T-cell (primary cell): ENCODE measurements at regions not wholly inside any gene's neighbourhood (a gene's known extent, or its start where the extent isn't known, plus 50 kb on each side); places are given as distances from the start of the nearest gene placed in this dataset.
"Not testable (repeated sequence)": the region's sequence is repeated elsewhere in the genome, so short reads cannot be mapped to it uniquely, and the experiment has no call there.

ENCODE experiments used
- ATAC-seq, 4 experiments: fragments of 200-7000 bp in 3 of 4; fragments of 150-1000 bp in 1 of 4; cut with Tn5 transposase; replicated peaks in 1 of 4; 1 replicate in 3 of 4; 2 replicates in 1 of 4; pipeline ENCODE4 v1.10.0; 2021; ENCODE audit warnings: moderate library complexity in 3 of 4, mild to moderate bottlenecking in 2 of 4, moderate number of reproducible peaks in 1 of 4
- CTCF ChIA-PET, 2 donors: fragments of 300-600 bp; sonication (Branson Sonifier 250); formaldehyde crosslinking; loops; one replicate each; lab custom pipeline; 2022; ENCODE audit warnings: antibody characterized with exemption in 2 of 2; lab: Charles Lee
- POLR2A ChIA-PET, 2 donors: fragments of 300-600 bp; sonication (Branson Sonifier 250); formaldehyde crosslinking; loops; one replicate each; lab custom pipeline; 2022; ENCODE audit warnings: antibody characterized with exemption in 2 of 2; lab: Charles Lee
- DNase-seq, 35 experiments: peaks; one replicate each; pipeline versions ENCODE4 v3.0.0 to v3.0.0-alpha.2; 2013 to 2023
- H3K27ac ChIP-seq: one replicate; pipeline ENCODE4 v1.5.1; 2013; ENCODE audit warnings: low read length
- H3K27me3 ChIP-seq, 2 experiments: replicated peaks in 1 of 2; 1 replicate in 1 of 2; 2 replicates in 1 of 2; pipeline versions ENCODE4 v1.6.1 to v1.7.0; 2013; ENCODE audit warnings: low read length in 1 of 2, mixed read lengths in 1 of 2; ENCODE audit not compliant: control insufficient read depth in 2 of 2, insufficient read depth in 2 of 2; ENCODE audit errors: extremely low read depth in 1 of 2
- H3K36me3 ChIP-seq, 2 donors: 1 replicate in 1 of 2; 2 replicates in 1 of 2; pipeline versions ENCODE4 v1.6.1 to v1.7.0; 2013; ENCODE audit warnings: low read length in 1 of 2; ENCODE audit not compliant: control insufficient read depth in 2 of 2, insufficient read depth in 1 of 2; ENCODE audit errors: extremely low read depth in 1 of 2
- H3K4me1 ChIP-seq, 2 experiments: 1 replicate in 1 of 2; 2 replicates in 1 of 2; pipeline versions ENCODE4 v1.6.1 to v1.7.0; 2013; ENCODE audit warnings: low read length in 2 of 2, mixed read lengths in 1 of 2; ENCODE audit not compliant: insufficient read depth in 2 of 2, control insufficient read depth in 1 of 2; ENCODE audit errors: extremely low read depth in 1 of 2
- H3K4me3 ChIP-seq, 2 donors: 1 replicate in 1 of 2; 2 replicates in 1 of 2; pipeline versions ENCODE4 v1.5.1 to v1.7.0; 2013; ENCODE audit warnings: mild to moderate bottlenecking in 2 of 2, low read length in 1 of 2, moderate library complexity in 1 of 2; ENCODE audit not compliant: control insufficient read depth in 1 of 2; ENCODE audit errors: extremely low read depth in 1 of 2
- H3K9me3 ChIP-seq: 2 replicates; pipeline ENCODE4 v1.7.0; 2013
- H3K27ac Mint-ChIP-seq, 2 donors: one replicate each; pipeline ENCODE4 v1.8.0; 2020 to 2021; ENCODE audit warnings: mild to moderate bottlenecking in 2 of 2, mixed read lengths in 2 of 2
- H3K27me3 Mint-ChIP-seq, 2 donors: one replicate each; pipeline ENCODE4 v1.8.0; 2021 to 2022; ENCODE audit warnings: mixed read lengths in 2 of 2
- H3K36me3 Mint-ChIP-seq: one replicate; pipeline ENCODE4 v1.8.0; 2021; ENCODE audit warnings: mixed read lengths
- H3K4me1 Mint-ChIP-seq, 3 donors: one replicate each; pipeline ENCODE4 v1.8.0; 2020 to 2022; ENCODE audit warnings: mixed read lengths in 3 of 3, mild to moderate bottlenecking in 1 of 3
- H3K4me3 Mint-ChIP-seq, 3 donors: one replicate each; pipeline ENCODE4 v1.8.0; 2020 to 2022; ENCODE audit warnings: mild to moderate bottlenecking in 3 of 3, mixed read lengths in 3 of 3, moderate library complexity in 3 of 3
- H3K9me3 Mint-ChIP-seq, 3 donors: one replicate each; pipeline ENCODE4 v1.8.0; 2020 to 2022; ENCODE audit warnings: mixed read lengths in 3 of 3
- WGBS: methylation state at CpG from one replicate; pipeline ENCODE4 v1.1.5; 2013; ENCODE audit warnings: missing lambda C conversion rate; ENCODE audit not compliant: insufficient coverage; 5-methylcytosine and 5-hydroxymethylcytosine counted together

DNA sequence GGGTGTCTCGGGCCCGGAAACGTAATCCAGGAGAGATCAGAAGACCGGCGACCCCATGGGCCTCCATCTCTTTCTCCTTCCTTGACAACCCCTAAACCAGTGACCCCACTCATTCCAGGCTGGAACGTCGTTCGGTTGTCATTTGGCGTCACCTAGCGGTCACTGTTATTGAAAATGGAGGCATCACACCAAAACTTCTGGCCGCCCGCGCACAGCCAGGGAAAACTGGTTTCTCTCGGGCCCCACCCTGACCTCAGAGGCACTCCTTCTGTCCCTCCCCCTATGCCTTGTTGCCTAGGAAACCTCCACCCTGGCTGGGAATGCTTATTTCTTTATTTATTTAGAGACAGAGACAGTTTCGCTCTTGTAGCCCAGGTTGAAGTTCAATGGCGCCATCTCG lies 2327.3 kb upstream of the TPTE start:
- H3K4me1 Mint-ChIP-seq, H3K9me3 ChIP-seq, DNase-seq, CTCF ChIA-PET, H3K27me3 ChIP-seq, H3K9me3 Mint-ChIP-seq, H3K4me1 ChIP-seq, POLR2A ChIA-PET, H3K36me3 ChIP-seq, H3K4me3 Mint-ChIP-seq, H3K27ac ChIP-seq, H3K27me3 Mint-ChIP-seq, H3K36me3 Mint-ChIP-seq, H3K27ac Mint-ChIP-seq, H3K4me3 ChIP-seq: not testable (repeated sequence)
- no CpG with 5 or more reads among the region's 17 CpGs for WGBS
- peak; percentile 50 to 74 (median 58) for ATAC-seq

DNA sequence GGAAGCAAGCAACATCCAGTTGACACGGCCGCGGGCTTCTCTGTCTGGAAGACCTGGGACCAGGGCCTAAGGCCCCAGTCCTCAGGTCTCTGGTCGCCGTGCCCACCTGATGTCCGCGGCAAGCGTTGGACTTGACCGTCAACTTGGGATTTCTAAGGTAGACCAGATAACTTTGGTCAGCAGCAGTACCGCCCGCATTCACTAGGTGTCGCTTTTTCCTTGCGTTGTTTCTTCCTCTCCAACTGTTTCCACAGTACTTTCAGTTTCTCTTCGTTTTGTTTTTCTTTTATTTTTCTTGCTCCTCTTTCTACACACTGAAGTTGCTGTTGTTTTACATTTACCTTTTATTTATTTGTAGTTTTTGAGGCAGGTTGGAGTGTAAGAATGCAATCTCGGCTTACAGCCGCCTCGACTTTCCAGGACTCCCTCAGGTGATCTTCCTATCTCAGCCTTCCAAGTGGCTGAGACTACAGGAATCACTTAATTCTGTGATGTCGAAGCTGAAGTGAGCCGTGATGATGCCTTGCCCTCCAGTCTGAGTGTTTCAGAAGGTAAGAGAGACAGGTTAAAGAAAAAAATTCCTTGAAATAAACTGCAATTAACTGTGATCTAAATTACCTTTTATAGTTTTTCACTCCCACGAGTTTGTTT lies 2323.9 kb upstream of the TPTE start:
- H3K36me3 Mint-ChIP-seq, CTCF ChIA-PET: not testable (repeated sequence)

DNA sequence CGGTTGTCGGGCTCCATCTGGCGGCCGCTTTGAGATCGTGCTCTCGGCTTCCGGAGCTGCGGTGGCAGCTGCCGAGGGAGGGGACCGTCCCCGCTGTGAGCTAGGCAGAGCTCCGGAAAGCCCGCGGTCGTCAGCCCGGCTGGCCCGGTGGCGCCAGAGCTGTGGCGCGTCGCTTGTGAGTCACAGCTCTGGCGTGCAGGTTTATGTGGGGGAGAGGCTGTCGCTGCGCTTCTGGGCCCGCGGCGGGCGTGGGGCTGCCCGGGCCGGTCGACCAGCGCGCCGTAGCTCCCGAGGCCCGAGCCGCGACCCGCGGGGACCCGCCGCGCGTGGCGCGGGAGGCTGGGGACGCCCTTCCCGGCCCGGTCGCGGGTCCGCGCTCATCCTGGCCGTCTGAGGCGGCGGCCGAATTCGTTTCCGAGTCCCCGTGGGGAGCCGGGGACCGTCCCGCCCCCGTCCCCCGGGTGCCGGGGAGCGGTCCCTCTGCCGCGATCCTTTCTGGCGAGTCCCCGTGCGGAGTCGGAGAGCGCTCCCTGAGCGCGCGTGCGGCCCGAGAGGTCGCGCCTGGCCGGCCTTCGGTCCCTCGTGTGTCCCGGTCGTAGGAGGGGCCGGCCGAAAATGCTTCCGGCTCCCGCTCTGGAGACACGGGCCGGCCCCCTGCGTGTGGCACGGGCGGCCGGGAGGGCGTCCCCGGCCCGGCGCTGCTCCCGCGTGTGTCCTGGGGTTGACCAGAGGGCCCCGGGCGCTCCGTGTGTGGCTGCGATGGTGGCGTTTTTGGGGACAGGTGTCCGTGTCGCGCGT lies 2316.1 kb upstream of the TPTE start:
- H3K9me3 ChIP-seq, H3K4me1 Mint-ChIP-seq, H3K36me3 Mint-ChIP-seq, DNase-seq, CTCF ChIA-PET, H3K27me3 Mint-ChIP-seq, H3K4me1 ChIP-seq, POLR2A ChIA-PET, H3K36me3 ChIP-seq, H3K4me3 ChIP-seq, H3K27ac Mint-ChIP-seq, H3K27ac ChIP-seq, H3K4me3 Mint-ChIP-seq, H3K9me3 Mint-ChIP-seq, H3K27me3 ChIP-seq: not testable (repeated sequence)
- no CpG with 5 or more reads among the region's 111 CpGs for WGBS
- ATAC-seq = peak; percentile 97 to 98 (median 98)

More for the DNA sequence above, 2323.9 kb upstream of the TPTE start:
- no CpG with 5 or more reads among the region's 20 CpGs for WGBS
- H3K36me3 ChIP-seq, H3K27me3 ChIP-seq, H3K4me3 Mint-ChIP-seq, POLR2A ChIA-PET, H3K9me3 ChIP-seq, H3K27ac ChIP-seq, H3K4me1 ChIP-seq, H3K27me3 Mint-ChIP-seq, H3K4me3 ChIP-seq, DNase-seq, H3K27ac Mint-ChIP-seq, H3K4me1 Mint-ChIP-seq, H3K9me3 Mint-ChIP-seq: not testable (repeated sequence)
- peak; percentile 65 to 74 (median 70) for ATAC-seq

DNA sequence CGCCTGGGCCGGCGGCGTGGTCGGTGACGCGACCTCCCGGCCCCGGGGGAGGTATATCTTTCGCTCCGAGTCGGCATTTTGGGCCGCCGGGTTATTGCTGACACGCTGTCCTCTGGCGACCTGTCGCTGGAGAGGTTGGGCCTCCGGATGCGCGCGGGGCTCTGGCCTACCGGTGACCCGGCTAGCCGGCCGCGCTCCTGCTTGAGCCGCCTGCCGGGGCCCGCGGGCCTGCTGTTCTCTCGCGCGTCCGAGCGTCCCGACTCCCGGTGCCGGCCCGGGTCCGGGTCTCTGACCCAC lies 2315.5 kb upstream of the TPTE start:
- peak in 2 of 4 experiments; percentile 18 to 21 for ATAC-seq

DNA sequence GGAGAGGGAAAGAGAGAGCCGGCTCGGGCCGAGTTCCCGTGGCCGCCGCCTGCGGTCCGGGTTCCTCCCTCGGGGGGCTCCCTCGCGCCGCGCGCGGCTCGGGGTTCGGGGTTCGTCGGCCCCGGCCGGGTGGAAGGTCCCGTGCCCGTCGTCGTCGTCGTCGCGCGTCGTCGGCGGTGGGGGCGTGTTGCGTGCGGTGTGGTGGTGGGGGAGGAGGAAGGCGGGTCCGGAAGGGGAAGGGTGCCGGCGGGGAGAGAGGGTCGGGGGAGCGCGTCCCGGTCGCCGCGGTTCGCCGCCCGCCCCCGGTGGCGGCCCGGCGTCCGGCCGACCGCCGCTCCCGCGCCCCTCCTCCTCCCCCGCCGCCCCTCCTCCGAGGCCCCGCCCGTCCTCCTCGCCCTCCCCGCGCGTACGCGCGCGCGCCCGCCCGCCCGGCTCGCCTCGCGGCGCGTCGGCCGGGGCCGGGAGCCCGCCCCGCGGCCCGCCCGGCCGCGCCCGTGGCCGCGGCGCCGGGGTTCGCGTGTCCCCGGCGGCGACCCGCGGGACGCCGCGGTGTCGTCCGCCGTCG lies 2308.3 kb upstream of the TPTE start:
- WGBS = 27% methylated on average over 11 of the region's 111 CpGs
- H3K9me3 Mint-ChIP-seq, H3K36me3 Mint-ChIP-seq, H3K4me3 ChIP-seq, H3K27me3 ChIP-seq, POLR2A ChIA-PET, ATAC-seq, CTCF ChIA-PET, H3K27ac ChIP-seq, H3K36me3 ChIP-seq, H3K9me3 ChIP-seq, H3K27me3 Mint-ChIP-seq, H3K4me3 Mint-ChIP-seq, H3K27ac Mint-ChIP-seq, H3K4me1 ChIP-seq, H3K4me1 Mint-ChIP-seq: not testable (repeated sequence)
- DNase-seq = peak in 20 of 35 experiments; percentile 0 to 78 (median 30)

More for the DNA sequence above, 2315.5 kb upstream of the TPTE start:
- H3K4me3 Mint-ChIP-seq, H3K9me3 ChIP-seq, H3K27ac Mint-ChIP-seq, H3K4me1 ChIP-seq, CTCF ChIA-PET, H3K36me3 Mint-ChIP-seq, H3K36me3 ChIP-seq, H3K27me3 Mint-ChIP-seq, H3K9me3 Mint-ChIP-seq, DNase-seq, H3K4me1 Mint-ChIP-seq, POLR2A ChIA-PET, H3K27ac ChIP-seq, H3K4me3 ChIP-seq, H3K27me3 ChIP-seq: not testable (repeated sequence)
- no CpG with 5 or more reads among the region's 40 CpGs for WGBS

DNA sequence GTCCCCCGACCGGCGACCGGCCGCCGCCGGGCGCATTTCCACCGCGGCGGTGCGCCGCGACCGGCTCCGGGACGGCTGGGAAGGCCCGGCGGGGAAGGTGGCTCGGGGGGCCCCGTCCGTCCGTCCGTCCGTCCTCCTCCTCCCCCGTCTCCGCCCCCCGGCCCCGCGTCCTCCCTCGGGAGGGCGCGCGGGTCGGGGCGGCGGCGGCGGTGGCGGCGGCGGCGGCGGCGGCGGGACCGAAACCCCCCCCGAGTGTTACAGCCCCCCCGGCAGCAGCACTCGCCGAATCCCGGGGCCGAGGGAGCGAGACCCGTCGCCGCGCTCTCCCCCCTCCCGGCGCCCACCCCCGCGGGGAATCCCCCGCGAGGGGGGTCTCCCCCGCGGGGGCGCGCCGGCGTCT lies 2306.8 kb upstream of the TPTE start:
- H3K4me1 Mint-ChIP-seq, H3K27ac ChIP-seq, H3K36me3 ChIP-seq, H3K9me3 Mint-ChIP-seq, H3K4me3 ChIP-seq, H3K4me1 ChIP-seq, CTCF ChIA-PET, H3K9me3 ChIP-seq, H3K27me3 Mint-ChIP-seq, H3K27me3 ChIP-seq, H3K36me3 Mint-ChIP-seq, POLR2A ChIA-PET, ATAC-seq, H3K27ac Mint-ChIP-seq, DNase-seq, H3K4me3 Mint-ChIP-seq: not testable (repeated sequence)
- WGBS = no CpG with 5 or more reads among the region's 70 CpGs
